Adrenal gland (tissue), 5 donors: ENCODE measurements at regions not wholly inside any gene's neighbourhood (a gene's known extent, or its start where the extent isn't known, plus 50 kb on each side); places are given as distances from the start of the nearest gene placed in this dataset.

Experiments
- CTCF ChIP-seq, 6 experiments: fragments of 450-650 bp in 4 of 6; fragments of 200-600 bp in 2 of 6; sonication (generic) in 1 of 6; IDR thresholded peaks; 1 replicate in 5 of 6; 2 replicates in 1 of 6; pipeline versions ENCODE4 v1.5.1 to v1.8.0; 2016 to 2021; ENCODE audit warnings: antibody characterized with exemption in 6 of 6, mild to moderate bottlenecking in 2 of 6, moderate library complexity in 1 of 6
- POLR2A ChIP-seq, 2 donors: fragments of 450-650 bp; IDR thresholded peaks; one replicate each; pipeline ENCODE4 v1.6.1; 2017; ENCODE audit warnings: antibody characterized with exemption in 2 of 2, mild to moderate bottlenecking in 2 of 2, moderate library complexity in 1 of 2
- donor health status: DM: no; HTN: no; CAD: no.

- TF ChIP-seq CTCF (IDR thresholded peaks at IDR 0.05) (no peak), POLR2A (IDR thresholded peaks at IDR 0.05) (no peak)
Observed at GRCh38 chr16:51401673-51402072, 250.6 kb upstream of the SALL1 start.
